K562 (cell line): ENCODE measurements at regions not wholly inside any gene's neighbourhood (a gene's known extent, or its start where the extent isn't known, plus 50 kb on each side); places are given as distances from the start of the nearest gene placed in this dataset.

Source experiments
- ATAC-seq: fragments of 200-7000 bp; cut with Tn5 transposase; 3 replicates; pipeline ENCODE4 v1.9.1; 2020; ENCODE audit warnings: moderate library complexity
- BruUV-seq: library from RNA; stranded (reverse); fragments of 400-500 nt; replicated peaks from 2 replicates; lab custom pipeline; 2021; lab: Mats Ljungman, UMichigan
- CTCF ChIA-PET: fragments of 300-600 bp; formaldehyde crosslinking; extraction: SDS; loops from one replicate; lab custom pipeline; 2021; ENCODE audit warnings: low intra/inter-chr PET ratio; lab: Yijun Ruan, JAX
- POLR2A ChIA-PET: fragments of 300-600, 350-650 bp; sonication (Branson Sonifier 250); formaldehyde crosslinking; extraction: SDS; loops from one replicate; lab custom pipeline; 2021; ENCODE audit warnings: antibody characterized with exemption, inconsistent platforms; lab: Yijun Ruan, JAX
- DNase-seq, 4 experiments: peaks; one replicate each; pipeline versions ENCODE4 v3.0.0 to v3.0.0-alpha.2; 2011 to 2018; ENCODE audit warnings: low spot score in 3 of 4, mixed read lengths in 3 of 4; ENCODE audit errors: extremely low read depth in 1 of 4
- FAIRE-seq: peaks from 2 replicates; lab custom pipeline; 2011; peaks lifted over from hg19 to GRCh38; lab: Jason Lieb, UNC
- H2AFZ ChIP-seq: 2 replicates; pipeline ENCODE4 v1.6.0; 2011; ENCODE audit warnings: low read depth, low read length, control low read depth, inconsistent platforms
- H3K27ac ChIP-seq: fragments of 200-600 bp; 3 replicates; pipeline ENCODE4 v1.8.0; 2011; ENCODE audit warnings: low read depth, mild to moderate bottlenecking, control low read depth, inconsistent platforms, low read length, moderate library complexity, mixed read lengths; ENCODE audit errors: extremely low read depth
- H3K27me3 ChIP-seq, 2 experiments: fragments of 300-600 bp in 1 of 2; 2 replicates in 1 of 2; 3 replicates in 1 of 2; pipeline versions ENCODE4 v1.6.0 to v1.8.0; 2011; ENCODE audit warnings: inconsistent platforms in 2 of 2, low read length in 2 of 2, mild to moderate bottlenecking in 1 of 2, mixed read lengths in 1 of 2, moderate library complexity in 1 of 2; ENCODE audit not compliant: control insufficient read depth in 2 of 2, insufficient read depth in 2 of 2
- H3K36me3 ChIP-seq: fragments of 300-600 bp; 3 replicates; pipeline ENCODE4 v1.8.0; 2011; ENCODE audit warnings: mild to moderate bottlenecking, low read length, inconsistent platforms; ENCODE audit not compliant: control insufficient read depth, insufficient read depth
- H3K4me1 ChIP-seq, 2 experiments: fragments of 200-600 bp in 1 of 2; replicated peaks in 1 of 2; 2 replicates in 1 of 2; 3 replicates in 1 of 2; pipeline versions ENCODE4 v1.5.1 to v1.8.0; 2011; ENCODE audit warnings: inconsistent platforms in 2 of 2, low read length in 2 of 2, mild to moderate bottlenecking in 1 of 2, mixed read lengths in 1 of 2, moderate library complexity in 1 of 2; ENCODE audit not compliant: control insufficient read depth in 2 of 2, insufficient read depth in 2 of 2
- H3K4me2 ChIP-seq: 2 replicates; pipeline ENCODE4 v1.6.1; 2011; ENCODE audit warnings: low read length, control low read depth, inconsistent platforms, mixed read lengths; ENCODE audit not compliant: insufficient read depth
- H3K4me3 ChIP-seq: fragments of 200-600 bp; sonication (generic), shearing (Covaris generic); 2 replicates; pipeline ENCODE4 v1.5.1; 2016; ENCODE audit warnings: control low read depth, inconsistent platforms
- H3K79me2 ChIP-seq: fragments of 200-600 bp; 3 replicates; pipeline ENCODE4 v1.8.0; 2011; ENCODE audit warnings: low read length, inconsistent platforms; ENCODE audit not compliant: control insufficient read depth, insufficient read depth
- H3K9ac ChIP-seq, 2 experiments: 2 replicates each; pipeline versions ENCODE4 v1.6.0 to v1.6.1; 2011; ENCODE audit warnings: low read depth in 2 of 2, low read length in 2 of 2, control low read depth in 1 of 2, inconsistent platforms in 1 of 2, mild to moderate bottlenecking in 1 of 2, mixed read lengths in 1 of 2; ENCODE audit not compliant: insufficient read depth in 1 of 2
- H3K9me1 ChIP-seq: one replicate; pipeline ENCODE4 v1.6.0; 2011; ENCODE audit warnings: inconsistent platforms, mild to moderate bottlenecking, low read length, moderate library complexity; ENCODE audit not compliant: control insufficient read depth, insufficient read depth
- H3K9me3 ChIP-seq: replicated peaks from 2 replicates; pipeline ENCODE4 v1.5.1; 2011; ENCODE audit warnings: low read depth, low read length, inconsistent platforms; ENCODE audit not compliant: control insufficient read depth, insufficient read depth
- H4K20me1 ChIP-seq: replicated peaks from 2 replicates; pipeline ENCODE4 v1.6.1; 2011; ENCODE audit warnings: low read length, inconsistent platforms, mixed read lengths; ENCODE audit not compliant: control insufficient read depth, insufficient read depth
- MEF2A ChIP-seq: IDR thresholded peaks from 2 replicates; pipeline ENCODE4 v1.6.1; 2011; ENCODE audit warnings: low read depth, mild to moderate bottlenecking, low read length, moderate library complexity; ENCODE audit not compliant: control insufficient read depth
- PHB ChIP-seq: fragments of 250-450 bp; sonication (Bioruptor Pico); IDR thresholded peaks from 2 replicates; pipeline ENCODE4 v1.5.0; 2021
- PHTF2 ChIP-seq: fragments of 250-450 bp; sonication (Bioruptor Pico); IDR thresholded peaks from 2 replicates; pipeline ENCODE4 v1.5.0; 2021; ENCODE audit warnings: mild to moderate bottlenecking
- SAFB ChIP-seq: fragments of 200-400 bp; formaldehyde crosslinking; IDR thresholded peaks from 2 replicates; pipeline ENCODE4 v1.6.1; 2017; ENCODE audit warnings: low read depth, low read length, borderline replicate concordance
- SP2 ChIP-seq: IDR thresholded peaks from 2 replicates; pipeline ENCODE4 v1.6.1; 2011; ENCODE audit warnings: mild to moderate bottlenecking, low read depth, low read length, moderate library complexity; ENCODE audit not compliant: poor library complexity, severe bottlenecking; ENCODE audit errors: extremely low read depth
- TEAD2 ChIP-seq: fragments of 450-650 bp; IDR thresholded peaks from 2 replicates; pipeline ENCODE4 v1.6.1; 2016; ENCODE audit warnings: missing genetic modification characterization, control low read depth, missing compliant biosample characterization
- ZNF23 ChIP-seq: fragments of 250-450 bp; sonication (Bioruptor Pico); IDR thresholded peaks from 2 replicates; pipeline ENCODE4 v1.4.0; 2020; ENCODE audit warnings: mild to moderate bottlenecking
- WGBS: fragments of 100-300 bp; shearing (Covaris generic); methylation state at CpG from one replicate; pipeline ENCODE4 v1.1.6; 2016; ENCODE audit warnings: low coverage, mixed read lengths; ENCODE audit not compliant: insufficient coverage; ENCODE audit errors: missing lambda C conversion rate; 5-methylcytosine and 5-hydroxymethylcytosine counted together
- in situ Hi-C: fragments of 300-500 bp; cut with MboI; formaldehyde crosslinking; loops from 4 replicates; pipeline ENCODE4 v1.15.0; 2018; ENCODE audit warnings: inconsistent platforms, mixed read lengths
- intact Hi-C: fragments of 100-400 bp; cut with micrococcal nuclease; formaldehyde crosslinking; loops from 2 replicates; pipeline ENCODE4 v1.14.2; 2022
- TF ChIP-seq, protein P1 (sequence below): fragments of 250-450 bp; sonication (Bioruptor Pico); IDR thresholded peaks from 2 replicates; pipeline ENCODE4 v1.9.0; 2021; ENCODE audit warnings: mild to moderate bottlenecking
- TF ChIP-seq, protein P2 (sequence below): sonication (generic); formaldehyde crosslinking; IDR thresholded peaks from 2 replicates; pipeline ENCODE4 v1.8.1; 2022; ENCODE audit warnings: missing genetic modification reagents
- TF ChIP-seq, protein P3 (sequence below): fragments of 200-600 bp; sonication (generic); IDR thresholded peaks from one replicate; pipeline ENCODE4 v1.6.1; 2012; ENCODE audit warnings: mild to moderate bottlenecking, low read depth, low read length, inconsistent platforms

DNA sequence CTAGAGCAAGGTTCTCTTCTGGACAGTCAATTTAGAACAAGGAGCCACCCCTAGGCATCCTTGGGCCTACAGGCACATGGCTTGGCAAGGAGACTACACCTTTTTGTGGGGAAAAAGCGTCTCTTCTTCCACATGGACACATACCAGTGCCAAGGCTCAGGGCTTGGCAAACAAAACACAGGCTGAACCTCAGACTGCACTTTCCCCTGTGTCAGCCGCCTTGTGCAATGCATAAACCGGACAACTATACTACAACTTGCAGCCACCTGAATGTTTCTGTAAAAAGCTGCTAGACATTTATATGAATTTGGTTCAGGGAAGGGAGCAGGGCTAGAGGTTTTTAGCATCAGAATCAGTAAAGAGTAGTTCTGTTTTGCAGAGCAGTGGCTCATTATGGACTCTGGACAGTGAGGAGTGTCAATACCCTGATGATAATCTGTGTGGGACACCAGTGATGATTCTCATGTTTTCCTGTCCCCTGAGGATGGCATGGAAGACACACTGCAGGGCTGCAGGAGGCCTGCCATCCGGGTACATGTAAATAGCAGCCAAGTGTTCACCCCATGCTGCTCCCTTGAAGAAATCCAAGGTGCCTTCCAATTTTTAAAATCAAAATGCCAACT lies 118.9 kb downstream of the GATA3 start:
- Histone ChIP-seq H3K9me1 (no peaks in the 10 kb centered on the region), H3K79me2 (no peaks in the 10 kb centered on the region), H2AFZ (no peak overlapping the region), H3K4me2 (no peak overlapping the region), H3K9ac (no peak overlapping the region), H3K9me3 (no peaks in the 10 kb centered on the region), H3K27me3 (no peaks in the 10 kb centered on the region), H3K4me1 (no peaks in the 10 kb centered on the region), H3K4me3 (no peak overlapping the region), H4K20me1 (no peaks in the 10 kb centered on the region), H3K27ac (no peak overlapping the region), H3K36me3 (no peaks in the 10 kb centered on the region)
- no TSS peak for BruUV-seq
- in situ Hi-C loops (no loop called here), intact Hi-C loops (no loop called here)
- POLR2A ChIA-PET: no interaction called here
- DNase-seq (no peak), ATAC-seq (no peak), FAIRE-seq (no peak)
- WGBS: 3% methylated on average over 4 of the region's 4 CpGs
- CTCF ChIA-PET: no interaction called here
- TF ChIP-seq SP2 (no peak), SAFB (no peak), PHTF2 (no peak), PHB (no peak), TEAD2 (tag) (no peak), ZNF23 (CRISPR knock-in tag) (no peak), MEF2A (no peak)
- TF ChIP-seq, protein P1, sequence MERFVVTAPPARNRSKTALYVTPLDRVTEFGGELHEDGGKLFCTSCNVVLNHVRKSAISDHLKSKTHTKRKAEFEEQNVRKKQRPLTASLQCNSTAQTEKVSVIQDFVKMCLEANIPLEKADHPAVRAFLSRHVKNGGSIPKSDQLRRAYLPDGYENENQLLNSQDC: no peak
- TF ChIP-seq, protein P2, sequence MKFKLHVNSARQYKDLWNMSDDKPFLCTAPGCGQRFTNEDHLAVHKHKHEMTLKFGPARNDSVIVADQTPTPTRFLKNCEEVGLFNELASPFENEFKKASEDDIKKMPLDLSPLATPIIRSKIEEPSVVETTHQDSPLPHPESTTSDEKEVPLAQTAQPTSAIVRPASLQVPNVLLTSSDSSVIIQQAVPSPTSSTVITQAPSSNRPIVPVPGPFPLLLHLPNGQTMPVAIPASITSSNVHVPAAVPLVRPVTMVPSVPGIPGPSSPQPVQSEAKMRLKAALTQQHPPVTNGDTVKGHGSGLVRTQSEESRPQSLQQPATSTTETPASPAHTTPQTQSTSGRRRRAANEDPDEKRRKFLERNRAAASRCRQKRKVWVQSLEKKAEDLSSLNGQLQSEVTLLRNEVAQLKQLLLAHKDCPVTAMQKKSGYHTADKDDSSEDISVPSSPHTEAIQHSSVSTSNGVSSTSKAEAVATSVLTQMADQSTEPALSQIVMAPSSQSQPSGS (CRISPR knock-in tag): no peak
- TF ChIP-seq, protein P3, sequence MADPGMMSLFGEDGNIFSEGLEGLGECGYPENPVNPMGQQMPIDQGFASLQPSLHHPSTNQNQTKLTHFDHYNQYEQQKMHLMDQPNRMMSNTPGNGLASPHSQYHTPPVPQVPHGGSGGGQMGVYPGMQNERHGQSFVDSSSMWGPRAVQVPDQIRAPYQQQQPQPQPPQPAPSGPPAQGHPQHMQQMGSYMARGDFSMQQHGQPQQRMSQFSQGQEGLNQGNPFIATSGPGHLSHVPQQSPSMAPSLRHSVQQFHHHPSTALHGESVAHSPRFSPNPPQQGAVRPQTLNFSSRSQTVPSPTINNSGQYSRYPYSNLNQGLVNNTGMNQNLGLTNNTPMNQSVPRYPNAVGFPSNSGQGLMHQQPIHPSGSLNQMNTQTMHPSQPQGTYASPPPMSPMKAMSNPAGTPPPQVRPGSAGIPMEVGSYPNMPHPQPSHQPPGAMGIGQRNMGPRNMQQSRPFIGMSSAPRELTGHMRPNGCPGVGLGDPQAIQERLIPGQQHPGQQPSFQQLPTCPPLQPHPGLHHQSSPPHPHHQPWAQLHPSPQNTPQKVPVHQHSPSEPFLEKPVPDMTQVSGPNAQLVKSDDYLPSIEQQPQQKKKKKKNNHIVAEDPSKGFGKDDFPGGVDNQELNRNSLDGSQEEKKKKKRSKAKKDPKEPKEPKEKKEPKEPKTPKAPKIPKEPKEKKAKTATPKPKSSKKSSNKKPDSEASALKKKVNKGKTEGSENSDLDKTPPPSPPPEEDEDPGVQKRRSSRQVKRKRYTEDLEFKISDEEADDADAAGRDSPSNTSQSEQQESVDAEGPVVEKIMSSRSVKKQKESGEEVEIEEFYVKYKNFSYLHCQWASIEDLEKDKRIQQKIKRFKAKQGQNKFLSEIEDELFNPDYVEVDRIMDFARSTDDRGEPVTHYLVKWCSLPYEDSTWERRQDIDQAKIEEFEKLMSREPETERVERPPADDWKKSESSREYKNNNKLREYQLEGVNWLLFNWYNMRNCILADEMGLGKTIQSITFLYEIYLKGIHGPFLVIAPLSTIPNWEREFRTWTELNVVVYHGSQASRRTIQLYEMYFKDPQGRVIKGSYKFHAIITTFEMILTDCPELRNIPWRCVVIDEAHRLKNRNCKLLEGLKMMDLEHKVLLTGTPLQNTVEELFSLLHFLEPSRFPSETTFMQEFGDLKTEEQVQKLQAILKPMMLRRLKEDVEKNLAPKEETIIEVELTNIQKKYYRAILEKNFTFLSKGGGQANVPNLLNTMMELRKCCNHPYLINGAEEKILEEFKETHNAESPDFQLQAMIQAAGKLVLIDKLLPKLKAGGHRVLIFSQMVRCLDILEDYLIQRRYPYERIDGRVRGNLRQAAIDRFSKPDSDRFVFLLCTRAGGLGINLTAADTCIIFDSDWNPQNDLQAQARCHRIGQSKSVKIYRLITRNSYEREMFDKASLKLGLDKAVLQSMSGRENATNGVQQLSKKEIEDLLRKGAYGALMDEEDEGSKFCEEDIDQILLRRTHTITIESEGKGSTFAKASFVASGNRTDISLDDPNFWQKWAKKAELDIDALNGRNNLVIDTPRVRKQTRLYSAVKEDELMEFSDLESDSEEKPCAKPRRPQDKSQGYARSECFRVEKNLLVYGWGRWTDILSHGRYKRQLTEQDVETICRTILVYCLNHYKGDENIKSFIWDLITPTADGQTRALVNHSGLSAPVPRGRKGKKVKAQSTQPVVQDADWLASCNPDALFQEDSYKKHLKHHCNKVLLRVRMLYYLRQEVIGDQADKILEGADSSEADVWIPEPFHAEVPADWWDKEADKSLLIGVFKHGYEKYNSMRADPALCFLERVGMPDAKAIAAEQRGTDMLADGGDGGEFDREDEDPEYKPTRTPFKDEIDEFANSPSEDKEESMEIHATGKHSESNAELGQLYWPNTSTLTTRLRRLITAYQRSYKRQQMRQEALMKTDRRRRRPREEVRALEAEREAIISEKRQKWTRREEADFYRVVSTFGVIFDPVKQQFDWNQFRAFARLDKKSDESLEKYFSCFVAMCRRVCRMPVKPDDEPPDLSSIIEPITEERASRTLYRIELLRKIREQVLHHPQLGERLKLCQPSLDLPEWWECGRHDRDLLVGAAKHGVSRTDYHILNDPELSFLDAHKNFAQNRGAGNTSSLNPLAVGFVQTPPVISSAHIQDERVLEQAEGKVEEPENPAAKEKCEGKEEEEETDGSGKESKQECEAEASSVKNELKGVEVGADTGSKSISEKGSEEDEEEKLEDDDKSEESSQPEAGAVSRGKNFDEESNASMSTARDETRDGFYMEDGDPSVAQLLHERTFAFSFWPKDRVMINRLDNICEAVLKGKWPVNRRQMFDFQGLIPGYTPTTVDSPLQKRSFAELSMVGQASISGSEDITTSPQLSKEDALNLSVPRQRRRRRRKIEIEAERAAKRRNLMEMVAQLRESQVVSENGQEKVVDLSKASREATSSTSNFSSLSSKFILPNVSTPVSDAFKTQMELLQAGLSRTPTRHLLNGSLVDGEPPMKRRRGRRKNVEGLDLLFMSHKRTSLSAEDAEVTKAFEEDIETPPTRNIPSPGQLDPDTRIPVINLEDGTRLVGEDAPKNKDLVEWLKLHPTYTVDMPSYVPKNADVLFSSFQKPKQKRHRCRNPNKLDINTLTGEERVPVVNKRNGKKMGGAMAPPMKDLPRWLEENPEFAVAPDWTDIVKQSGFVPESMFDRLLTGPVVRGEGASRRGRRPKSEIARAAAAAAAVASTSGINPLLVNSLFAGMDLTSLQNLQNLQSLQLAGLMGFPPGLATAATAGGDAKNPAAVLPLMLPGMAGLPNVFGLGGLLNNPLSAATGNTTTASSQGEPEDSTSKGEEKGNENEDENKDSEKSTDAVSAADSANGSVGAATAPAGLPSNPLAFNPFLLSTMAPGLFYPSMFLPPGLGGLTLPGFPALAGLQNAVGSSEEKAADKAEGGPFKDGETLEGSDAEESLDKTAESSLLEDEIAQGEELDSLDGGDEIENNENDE: no peak
